Suprapubic skin (tissue), 4 donors: ENCODE measurements at regions not wholly inside any gene's neighbourhood (a gene's known extent, or its start where the extent isn't known, plus 50 kb on each side); places are given as distances from the start of the nearest gene placed in this dataset.
"Not testable (repeated sequence)": the region's sequence is repeated elsewhere in the genome, so short reads cannot be mapped to it uniquely, and the experiment has no call there.

ENCODE experiments used
- DNase-seq, 2 donors: peaks; one replicate each; pipeline ENCODE4 v3.0.0-alpha.2; 2019; ENCODE audit warnings: low spot score in 2 of 2
- H3K27ac ChIP-seq: fragments of 200-600 bp; sonication (generic); one replicate; pipeline ENCODE4 v1.5.1; 2019
- H3K27me3 ChIP-seq: fragments of 200-600 bp; sonication (generic); one replicate; pipeline ENCODE4 v1.5.1; 2019
- H3K36me3 ChIP-seq: fragments of 200-600 bp; sonication (generic); one replicate; pipeline ENCODE4 v1.5.1; 2019
- H3K4me1 ChIP-seq: fragments of 200-600 bp; sonication (generic); one replicate; pipeline ENCODE4 v1.5.1; 2019
- H3K4me3 ChIP-seq: fragments of 200-600 bp; sonication (generic); one replicate; pipeline ENCODE4 v1.5.1; 2019; ENCODE audit warnings: mild to moderate bottlenecking
- H3K9me3 ChIP-seq: fragments of 200-600 bp; sonication (generic); one replicate; pipeline ENCODE4 v1.5.1; 2019
- CTCF ChIP-seq, 2 donors: fragments of 200-600 bp in 1 of 2; fragments of 450-650 bp in 1 of 2; sonication (generic) in 1 of 2; IDR thresholded peaks; one replicate each; pipeline ENCODE4 v1.5.1; 2016 to 2019; ENCODE audit warnings: antibody characterized with exemption in 2 of 2, mild to moderate bottlenecking in 1 of 2, moderate library complexity in 1 of 2
- EP300 ChIP-seq: sonication (generic); formaldehyde crosslinking; IDR thresholded peaks from one replicate; pipeline ENCODE4 v1.6.1; 2017; ENCODE audit warnings: antibody characterized with exemption
- POLR2A ChIP-seq, 2 donors: fragments of 450-650 bp; IDR thresholded peaks; one replicate each; pipeline ENCODE4 v1.6.1; 2017; ENCODE audit warnings: antibody characterized with exemption in 2 of 2, mild to moderate bottlenecking in 2 of 2, moderate library complexity in 2 of 2
- POLR2AphosphoS5 ChIP-seq, 3 donors: sonication (generic); formaldehyde crosslinking; IDR thresholded peaks; one replicate each; pipeline ENCODE4 v1.6.1; 2017; ENCODE audit warnings: antibody characterized with exemption in 3 of 3
- WGBS: methylation state at CpG from one replicate; pipeline ENCODE4 v1.1.5; 2018; 5-methylcytosine and 5-hydroxymethylcytosine counted together

DNA sequence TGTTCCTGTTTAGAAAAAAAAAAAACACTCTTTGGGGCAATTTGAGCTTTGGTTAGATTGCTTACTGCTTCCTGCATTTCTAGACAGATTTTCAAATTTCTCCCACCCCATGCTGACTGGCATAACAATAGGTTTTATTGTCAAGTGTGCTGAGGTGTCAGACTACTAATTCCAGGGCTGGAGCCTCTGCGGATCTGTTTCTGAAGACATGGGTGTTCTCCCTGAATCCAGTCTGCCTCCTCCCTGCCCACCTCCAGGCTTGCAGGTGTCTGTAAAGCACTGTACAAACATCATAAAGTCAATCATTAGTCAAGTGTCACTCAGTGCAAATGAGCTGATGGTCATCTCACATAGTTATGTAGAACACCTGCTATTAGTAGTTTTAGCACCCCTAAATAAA, 292.4 kb downstream of the GATA3 start:
- 63% methylated on average over 1 of the region's 1 CpG for WGBS
- no peaks in the 10 kb centered on the region for H3K9me3 ChIP-seq
- no peaks in the 10 kb centered on the region for H3K27me3 ChIP-seq
- H3K4me3 ChIP-seq = no peak overlapping the region
- TF ChIP-seq CTCF (IDR thresholded peaks at IDR 0.05) (no peak), EP300 (no peak), POLR2A (IDR thresholded peaks at IDR 0.05) (no peak), POLR2AphosphoS5 (IDR thresholded peaks at IDR 0.05) (no peak)
- H3K27ac ChIP-seq = no peak overlapping the region
- no peaks in the 10 kb centered on the region for H3K4me1 ChIP-seq
- H3K36me3 ChIP-seq = no peaks in the 10 kb centered on the region
- DNase-seq = no peak

- not testable (repeated sequence) for H3K4me1 ChIP-seq, H3K4me3 ChIP-seq, H3K27ac ChIP-seq, H3K36me3 ChIP-seq, H3K9me3 ChIP-seq, H3K27me3 ChIP-seq, DNase-seq
- WGBS = over 99% methylated on average over 4 of the region's 4 CpGs
These were observed 293.1 kb downstream of the GATA3 start for GRCh38 chr10:8347614-8348013.

DNA sequence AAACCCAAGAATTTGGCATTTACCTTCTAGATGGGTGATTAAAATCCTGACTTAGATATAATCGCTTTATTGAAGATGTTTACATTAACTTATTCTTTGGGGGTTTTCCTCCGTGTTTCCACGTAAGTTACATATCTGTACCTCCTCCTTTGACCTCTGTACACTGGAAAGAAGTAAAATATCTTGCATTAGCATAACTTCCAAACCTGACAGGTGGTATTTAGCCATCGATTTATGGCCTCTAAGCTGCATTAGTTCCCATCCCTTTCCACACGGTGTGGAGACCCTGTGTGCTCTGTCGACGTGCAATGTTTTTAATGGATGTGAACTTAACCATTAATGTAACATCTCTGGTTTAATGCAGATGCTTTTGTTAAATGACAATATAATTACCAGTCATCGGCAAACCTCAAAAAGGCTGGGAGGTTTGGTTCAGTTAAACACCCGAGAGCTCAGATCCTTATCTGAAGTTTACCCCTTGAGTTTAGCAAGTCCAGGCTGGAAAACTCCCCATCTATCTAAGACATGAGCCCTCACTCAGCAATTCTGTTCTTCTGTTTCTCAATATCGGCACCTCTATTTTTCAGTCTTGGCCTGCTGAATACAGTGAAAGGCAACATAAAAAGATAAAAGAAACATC, 295.2 kb downstream of the GATA3 start:
- Histone ChIP-seq H3K27me3 (no peaks in the 10 kb centered on the region), H3K4me3 (no peak overlapping the region), H3K9me3 (no peaks in the 10 kb centered on the region), H3K4me1 (no peaks in the 10 kb centered on the region), H3K36me3 (no peaks in the 10 kb centered on the region), H3K27ac (no peak overlapping the region)
- TF ChIP-seq POLR2A (IDR thresholded peaks at IDR 0.05) (no peak), CTCF (IDR thresholded peaks at IDR 0.05) (no peak), EP300 (no peak), POLR2AphosphoS5 (IDR thresholded peaks at IDR 0.05) (no peak)
- no peak for DNase-seq
- WGBS = 37% methylated on average over 10 of the region's 10 CpGs

- Histone ChIP-seq H3K4me1 (no peaks in the 10 kb centered on the region), H3K27me3 (no peaks in the 10 kb centered on the region), H3K27ac (no peak overlapping the region), H3K9me3 (no peaks in the 10 kb centered on the region), H3K36me3 (no peaks in the 10 kb centered on the region), H3K4me3 (no peak overlapping the region)
- WGBS = 55% methylated on average over 5 of the region's 5 CpGs
- DNase-seq = no peak
- TF ChIP-seq EP300 (no peak), POLR2A (IDR thresholded peaks at IDR 0.05) (no peak), POLR2AphosphoS5 (IDR thresholded peaks at IDR 0.05) (no peak), CTCF (IDR thresholded peaks at IDR 0.05) (no peak)
These were observed 295.9 kb downstream of the GATA3 start for GRCh38 chr10:8350250-8350967.

DNA sequence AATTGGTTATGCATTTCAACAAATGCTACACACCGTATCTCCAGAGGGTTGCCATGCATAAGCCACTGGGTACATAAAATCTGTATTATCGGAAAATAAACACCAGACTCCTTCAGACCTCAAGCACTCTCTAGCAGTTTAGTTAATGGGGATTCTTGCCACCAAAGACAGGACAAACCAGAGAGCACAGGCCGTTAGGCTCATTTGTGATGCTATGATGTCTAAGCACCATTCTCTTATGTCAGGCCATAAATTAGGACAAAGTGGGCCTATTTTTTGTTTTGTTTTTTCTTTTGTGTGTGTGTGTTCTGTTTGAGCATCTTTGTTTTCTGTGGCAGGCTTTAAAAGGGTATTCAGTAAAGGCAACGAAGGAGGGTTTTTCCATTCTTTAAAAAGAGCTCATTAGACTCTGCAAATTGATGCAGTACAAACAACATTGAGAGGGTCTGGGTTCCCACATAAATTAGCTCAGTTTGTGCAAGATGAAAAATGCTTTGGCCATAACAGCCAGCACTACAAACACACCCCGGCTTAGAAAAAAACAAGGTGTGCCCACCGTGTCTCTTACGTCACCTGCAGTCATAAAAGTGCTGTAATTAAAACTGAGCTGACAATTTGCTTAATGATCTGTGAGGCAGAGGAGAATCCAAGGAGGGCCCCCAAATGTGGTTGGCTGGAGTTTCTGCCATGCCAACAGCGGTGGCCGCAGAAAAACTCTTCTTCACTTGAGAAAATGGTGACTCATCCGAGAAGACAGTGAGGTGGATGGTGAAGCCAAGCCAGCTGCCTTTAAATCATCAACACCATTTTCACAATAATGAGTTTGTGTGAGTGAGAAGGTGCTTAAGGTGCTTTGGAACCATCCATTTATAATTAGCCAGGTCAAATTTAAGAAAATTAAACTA, 297.9 kb downstream of the GATA3 start:
- no peaks in the 10 kb centered on the region for H3K27me3 ChIP-seq
- H3K27ac ChIP-seq = no peak overlapping the region
- no peak for TF ChIP-seq CTCF (IDR thresholded peaks at IDR 0.05)
- TF ChIP-seq POLR2A (IDR thresholded peaks at IDR 0.05) = no peak
- no peak for TF ChIP-seq POLR2AphosphoS5 (IDR thresholded peaks at IDR 0.05)
- TF ChIP-seq EP300 = no peak
- H3K9me3 ChIP-seq = no peaks in the 10 kb centered on the region
- no peaks in the 10 kb centered on the region for H3K4me1 ChIP-seq
- no peak for DNase-seq
- no peak overlapping the region for H3K4me3 ChIP-seq
- 77% methylated on average over 10 of the region's 10 CpGs for WGBS
- H3K36me3 ChIP-seq = no peaks in the 10 kb centered on the region
